ENCODE measurements at regions not wholly inside any gene's neighbourhood (a gene's known extent, or its start where the extent isn't known, plus 50 kb on each side); places are given as distances from the start of the nearest gene placed in this dataset.
A peak's percentile ranks its signal among the peaks of the same experiment; 100 is the strongest.

- no peak for DNase-seq
These were observed 223.4 kb downstream of the IGSF11 start for GRCh38 chr3:118811236-118811732.

GRCh38 chr3:118813472-118813871, 221.2 kb downstream of the IGSF11 start:
- no peak for DNase-seq

- DNase-seq: peak; percentile 48 to 68 (median 52)
These were observed 216.9 kb downstream of the IGSF11 start for GRCh38 chr3:118817748-118818165.

GRCh38 chr3:118818386-118818785, 216.3 kb downstream of the IGSF11 start:
- no peak for DNase-seq

- no peak for DNase-seq
These were observed 211.0 kb downstream of the IGSF11 start for GRCh38 chr3:118823626-118824025.

- no peak for DNase-seq
These were observed 207.2 kb downstream of the IGSF11 start for GRCh38 chr3:118827446-118827845.

GRCh38 chr3:118828351-118828750, 206.3 kb downstream of the IGSF11 start:
- no peak for DNase-seq

GRCh38 chr3:118833075-118833474, 201.6 kb downstream of the IGSF11 start:
- no peak for DNase-seq

GRCh38 chr3:118838871-118839270, 195.8 kb downstream of the IGSF11 start:
- no peak for DNase-seq

GRCh38 chr3:118842147-118842863, 192.3 kb downstream of the IGSF11 start:
- peak in 2 of 3 donors; percentile 10 to 22 for DNase-seq

GRCh38 chr3:118846176-118846575, 188.5 kb downstream of the IGSF11 start:
- DNase-seq: no peak
